ENCODE measurements at regions not wholly inside any gene's neighbourhood (a gene's known extent, or its start where the extent isn't known, plus 50 kb on each side); places are given as distances from the start of the nearest gene placed in this dataset.

GRCh38 chr4:30973993-30974392 is 253.8 kb downstream of the PCDH7 start:
- no peaks in the 10 kb centered on the region for H4K20me1 ChIP-seq (ENCODE audit: control insufficient read depth, extremely low read depth, insufficient read depth, low read length)

DNA sequence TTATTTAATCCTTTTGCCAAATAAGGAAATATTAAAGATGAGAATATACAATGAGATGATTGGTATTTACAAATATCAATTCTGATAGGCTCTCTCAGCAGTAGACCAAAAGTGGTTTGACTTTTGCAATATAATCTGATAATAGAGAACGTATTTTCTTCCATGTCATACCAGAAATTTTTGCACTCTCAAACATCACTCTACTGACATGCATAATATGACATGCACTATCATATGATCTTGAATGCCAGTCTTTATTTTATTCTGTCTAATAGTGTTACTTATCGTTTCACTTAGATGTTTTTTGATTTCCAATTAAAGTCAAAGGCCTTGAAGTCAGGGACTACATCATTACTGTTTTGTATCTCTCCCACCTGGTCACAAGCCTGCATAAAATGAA is 259.2 kb downstream of the PCDH7 start:
- Histone ChIP-seq H3K4me2 (ENCODE audit: extremely low read depth, insufficient read depth, low read length) (no peak overlapping the region), H3K36me3 (ENCODE audit: control insufficient read depth, insufficient read depth, low read length) (no peaks in the 10 kb centered on the region), H2AFZ (ENCODE audit: low read length) (no peak overlapping the region), H4K20me1 (ENCODE audit: control insufficient read depth, extremely low read depth, insufficient read depth, low read length) (no peaks in the 10 kb centered on the region), H3K4me3 (replicated peaks in 1 of 4; ENCODE audit: control extremely low read depth in 1 of 4, insufficient read depth in 1 of 4, low read depth in 3 of 4, low read length in 4 of 4) (no peak overlapping the region), H3K9me3 (ENCODE audit: control insufficient read depth, insufficient read depth, low read depth, low read length) (no peaks in the 10 kb centered on the region), H3K4me1 (ENCODE audit: control insufficient read depth, extremely low read depth, insufficient read depth, low read length) (no peaks in the 10 kb centered on the region), H3K27me3 (ENCODE audit: control insufficient read depth, insufficient read depth, low read length) (no peaks in the 10 kb centered on the region), H3K79me2 (ENCODE audit: control insufficient read depth, insufficient read depth, low read length) (no peaks in the 10 kb centered on the region), H3K9ac (ENCODE audit: insufficient read depth, low read length) (no peak overlapping the region), H3K27ac (ENCODE audit: insufficient read depth, low read length) (no peak overlapping the region)
- TF ChIP-seq CTCF (conservative IDR thresholded peaks at IDR 0.05 in 1 of 2, IDR thresholded peaks at IDR 0.05 in 1 of 2; ENCODE audit: low read depth in 1 of 2, low read length in 2 of 2) (no peak), EZH2 (IDR thresholded peaks at IDR 0.05; ENCODE audit: low read length, missing control alignments) (no peak)
- no peak for DNase-seq (ENCODE audit: low read depth in 2 of 2)

More at GRCh38 chr4:30973993-30974392, 253.8 kb downstream of the PCDH7 start:
- H3K79me2 ChIP-seq (ENCODE audit: control insufficient read depth, insufficient read depth, low read length) = no peaks in the 10 kb centered on the region
- H3K36me3 ChIP-seq (ENCODE audit: control insufficient read depth, insufficient read depth, low read length) = no peaks in the 10 kb centered on the region
- no peak overlapping the region for H3K4me2 ChIP-seq (ENCODE audit: extremely low read depth, insufficient read depth, low read length)
- DNase-seq (ENCODE audit: low read depth in 2 of 2) = no peak
- no peak overlapping the region for H3K4me3 ChIP-seq (replicated peaks in 1 of 4; ENCODE audit: control extremely low read depth in 1 of 4, insufficient read depth in 1 of 4, low read depth in 3 of 4, low read length in 4 of 4)
- H3K4me1 ChIP-seq (ENCODE audit: control insufficient read depth, extremely low read depth, insufficient read depth, low read length) = no peaks in the 10 kb centered on the region
- no peak overlapping the region for H2AFZ ChIP-seq (ENCODE audit: low read length)
- no peak for TF ChIP-seq CTCF (conservative IDR thresholded peaks at IDR 0.05 in 1 of 2, IDR thresholded peaks at IDR 0.05 in 1 of 2; ENCODE audit: low read depth in 1 of 2, low read length in 2 of 2)
- no peak for TF ChIP-seq EZH2 (IDR thresholded peaks at IDR 0.05; ENCODE audit: low read length, missing control alignments)
- no peaks in the 10 kb centered on the region for H3K9me3 ChIP-seq (ENCODE audit: control insufficient read depth, insufficient read depth, low read depth, low read length)
- H3K9ac ChIP-seq (ENCODE audit: insufficient read depth, low read length) = no peak overlapping the region
- H3K27me3 ChIP-seq (ENCODE audit: control insufficient read depth, insufficient read depth, low read length) = no peaks in the 10 kb centered on the region
- H3K27ac ChIP-seq (ENCODE audit: insufficient read depth, low read length) = no peak overlapping the region

DNA sequence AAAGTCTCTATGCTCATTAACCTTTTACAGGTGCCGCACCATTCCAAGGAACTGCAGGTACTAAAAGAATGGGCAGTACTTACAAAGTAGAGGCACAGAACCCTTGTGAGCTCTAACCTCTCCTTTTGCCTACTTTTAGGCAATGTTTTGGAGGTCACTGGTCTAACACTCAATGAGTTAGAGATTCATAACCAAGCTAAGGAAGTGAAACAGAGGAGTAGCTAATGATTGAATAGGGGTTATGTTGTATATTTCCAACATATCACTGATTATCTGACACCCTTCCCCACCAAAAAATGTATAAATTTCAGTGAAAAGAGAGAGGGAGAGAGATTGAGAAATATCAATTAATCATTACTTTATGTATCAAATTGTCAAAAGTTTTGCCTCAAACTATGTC is 269.3 kb downstream of the PCDH7 start:
- H3K36me3 ChIP-seq (ENCODE audit: control insufficient read depth, insufficient read depth, low read length) = no peaks in the 10 kb centered on the region
- no peak overlapping the region for H3K4me3 ChIP-seq (replicated peaks in 1 of 4; ENCODE audit: control extremely low read depth in 1 of 4, insufficient read depth in 1 of 4, low read depth in 3 of 4, low read length in 4 of 4)
- no peaks in the 10 kb centered on the region for H4K20me1 ChIP-seq (ENCODE audit: control insufficient read depth, extremely low read depth, insufficient read depth, low read length)
- H3K27ac ChIP-seq (ENCODE audit: insufficient read depth, low read length) = no peak overlapping the region
- DNase-seq (ENCODE audit: low read depth in 2 of 2) = no peak
- H3K4me1 ChIP-seq (ENCODE audit: control insufficient read depth, extremely low read depth, insufficient read depth, low read length) = no peaks in the 10 kb centered on the region
- H3K9me3 ChIP-seq (ENCODE audit: control insufficient read depth, insufficient read depth, low read depth, low read length) = no peaks in the 10 kb centered on the region
- H3K4me2 ChIP-seq (ENCODE audit: extremely low read depth, insufficient read depth, low read length) = no peak overlapping the region
- H3K27me3 ChIP-seq (ENCODE audit: control insufficient read depth, insufficient read depth, low read length) = no peaks in the 10 kb centered on the region
- no peak overlapping the region for H3K9ac ChIP-seq (ENCODE audit: insufficient read depth, low read length)
- no peak overlapping the region for H2AFZ ChIP-seq (ENCODE audit: low read length)
- no peaks in the 10 kb centered on the region for H3K79me2 ChIP-seq (ENCODE audit: control insufficient read depth, insufficient read depth, low read length)
- TF ChIP-seq CTCF (conservative IDR thresholded peaks at IDR 0.05 in 1 of 2, IDR thresholded peaks at IDR 0.05 in 1 of 2; ENCODE audit: low read depth in 1 of 2, low read length in 2 of 2) = no peak
- no peak for TF ChIP-seq EZH2 (IDR thresholded peaks at IDR 0.05; ENCODE audit: low read length, missing control alignments)

All from fibroblast of lung (primary cell).